Astrocyte (in vitro differentiated cells and primary cell): ENCODE measurements at regions not wholly inside any gene's neighbourhood (a gene's known extent, or its start where the extent isn't known, plus 50 kb on each side); places are given as distances from the start of the nearest gene placed in this dataset.

Source experiments
- CTCF ChIP-seq: IDR thresholded peaks from 2 replicates; pipeline ENCODE4 v1.5.1; 2011; ENCODE audit warnings: low read depth, mild to moderate bottlenecking, inconsistent platforms, low read length, moderate library complexity; ENCODE audit not compliant: insufficient read depth
- EZH2 ChIP-seq: IDR thresholded peaks from 2 replicates; pipeline ENCODE4 v1.6.1; 2012; ENCODE audit warnings: mild to moderate bottlenecking, low read length, inconsistent platforms; ENCODE audit not compliant: insufficient read depth

GRCh38 chr3:34000301-34000700 lies 201.9 kb downstream of the PDCD6IP start:
- TF ChIP-seq CTCF (no peak), EZH2 (no peak)
